ENCODE measurements at regions not wholly inside any gene's neighbourhood (a gene's known extent, or its start where the extent isn't known, plus 50 kb on each side); places are given as distances from the start of the nearest gene placed in this dataset.

DNA sequence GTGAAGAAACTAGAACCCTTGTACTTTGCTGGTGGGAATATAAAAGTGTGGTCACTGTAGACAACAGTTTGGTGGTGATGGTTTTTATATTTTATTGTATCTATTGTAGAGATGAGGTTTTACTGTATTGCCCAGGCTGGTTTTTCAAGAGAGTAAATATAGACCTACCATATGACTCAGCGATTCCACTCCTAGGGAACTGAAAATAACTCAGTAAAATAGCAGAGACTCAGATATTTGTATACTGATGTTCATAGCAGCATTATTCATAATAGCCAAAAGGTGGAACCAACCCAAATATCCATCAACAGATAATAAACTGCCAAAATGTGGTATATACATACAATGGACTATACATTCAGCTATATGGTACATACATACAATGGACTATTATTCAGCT is 68.8 kb upstream of the IL12A start:
- Histone ChIP-seq H3K9me3 (no peaks in the 10 kb centered on the region), H3K4me1 (peaks cover 0 to 13% (median 0%) of the 10 kb centered on the region in 9 donors), H3K4me3 (no peak overlapping the region), H3K36me3 (no peaks in the 10 kb centered on the region), H3K27me3 (no peaks in the 10 kb centered on the region), H3K27ac (no peak overlapping the region)
- no peak for DNase-seq
- WGBS, 2 donors, result 58 to 65% methylated on average over 1 of the region's 1 CpG
- peak in 5 of 8 donors; percentile 34 to 74 (median 70) for ATAC-seq
- TF ChIP-seq, protein P1, sequence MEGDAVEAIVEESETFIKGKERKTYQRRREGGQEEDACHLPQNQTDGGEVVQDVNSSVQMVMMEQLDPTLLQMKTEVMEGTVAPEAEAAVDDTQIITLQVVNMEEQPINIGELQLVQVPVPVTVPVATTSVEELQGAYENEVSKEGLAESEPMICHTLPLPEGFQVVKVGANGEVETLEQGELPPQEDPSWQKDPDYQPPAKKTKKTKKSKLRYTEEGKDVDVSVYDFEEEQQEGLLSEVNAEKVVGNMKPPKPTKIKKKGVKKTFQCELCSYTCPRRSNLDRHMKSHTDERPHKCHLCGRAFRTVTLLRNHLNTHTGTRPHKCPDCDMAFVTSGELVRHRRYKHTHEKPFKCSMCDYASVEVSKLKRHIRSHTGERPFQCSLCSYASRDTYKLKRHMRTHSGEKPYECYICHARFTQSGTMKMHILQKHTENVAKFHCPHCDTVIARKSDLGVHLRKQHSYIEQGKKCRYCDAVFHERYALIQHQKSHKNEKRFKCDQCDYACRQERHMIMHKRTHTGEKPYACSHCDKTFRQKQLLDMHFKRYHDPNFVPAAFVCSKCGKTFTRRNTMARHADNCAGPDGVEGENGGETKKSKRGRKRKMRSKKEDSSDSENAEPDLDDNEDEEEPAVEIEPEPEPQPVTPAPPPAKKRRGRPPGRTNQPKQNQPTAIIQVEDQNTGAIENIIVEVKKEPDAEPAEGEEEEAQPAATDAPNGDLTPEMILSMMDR (IDR thresholded peaks at IDR 0.05), result no peak
- intact Hi-C loops (cut with DNase I), result no loop called here

DNA sequence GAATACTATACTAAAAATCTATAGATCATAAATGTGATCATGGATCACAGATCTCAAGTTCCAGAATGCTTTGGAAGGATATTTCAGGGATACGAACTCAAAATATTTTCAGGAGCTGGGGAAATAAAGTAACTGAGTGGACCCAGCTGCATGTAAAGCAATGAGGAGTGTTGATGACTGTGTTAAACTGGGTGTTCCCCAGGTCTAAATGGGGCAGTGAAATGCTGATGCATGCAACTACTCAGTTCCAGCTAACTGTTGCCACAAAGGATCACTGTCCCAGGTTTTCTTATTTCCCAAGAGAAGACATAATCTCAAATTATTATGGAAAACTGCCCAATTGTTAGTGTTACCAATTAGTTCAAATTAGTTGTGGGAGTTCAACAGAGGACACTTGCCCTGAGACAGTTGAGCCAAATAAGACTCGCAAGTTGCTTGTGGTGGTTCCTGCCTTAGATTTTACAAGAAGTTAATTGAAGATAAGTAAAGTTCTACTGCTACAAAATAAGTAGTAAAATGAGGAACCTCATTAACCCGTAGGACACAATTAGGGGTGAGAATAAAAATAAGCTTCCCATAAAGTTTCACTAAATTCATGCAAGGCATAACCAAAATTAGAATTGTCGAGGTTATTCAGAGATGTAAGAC is 66.3 kb upstream of the IL12A start:
- H3K36me3 ChIP-seq, result no peaks in the 10 kb centered on the region
- no peak for DNase-seq
- no peaks in the 10 kb centered on the region for H3K9me3 ChIP-seq
- H3K27me3 ChIP-seq, result no peaks in the 10 kb centered on the region
- peaks cover 0 to 13% (median 0%) of the 10 kb centered on the region in 9 donors for H3K4me1 ChIP-seq
- no peak overlapping the region for H3K27ac ChIP-seq
- WGBS, 2 donors, result 88 to 90% methylated on average over 4 of the region's 4 CpGs
- no peak for ATAC-seq
- no peak overlapping the region for H3K4me3 ChIP-seq
- TF ChIP-seq, protein P1 (IDR thresholded peaks at IDR 0.05), result no peak
- intact Hi-C loops (cut with DNase I), result no loop called here

DNA sequence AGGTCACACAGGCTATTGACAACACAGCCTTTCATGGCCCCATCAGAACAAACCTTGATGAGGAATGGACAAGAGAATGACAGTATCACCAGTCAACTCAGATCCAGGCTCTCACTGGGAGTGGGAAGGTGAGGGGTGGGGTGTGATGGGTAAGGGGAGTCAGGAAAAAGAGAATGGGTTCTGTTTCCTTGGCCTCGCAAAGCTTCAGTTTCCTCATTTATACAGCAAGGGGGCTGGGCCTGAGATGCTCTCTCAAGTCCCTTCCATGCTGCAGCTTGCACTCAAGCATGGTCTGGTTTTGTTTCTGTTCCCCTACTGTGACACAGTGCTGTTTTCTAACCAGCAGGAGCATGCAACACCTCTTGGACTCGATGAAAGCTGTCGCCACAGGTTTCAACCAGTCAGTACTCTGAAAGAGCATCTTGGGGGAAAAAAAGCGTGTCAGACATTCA is 65.7 kb upstream of the IL12A start:
- no peaks in the 10 kb centered on the region for H3K27me3 ChIP-seq
- H3K27ac ChIP-seq, result no peak overlapping the region
- H3K4me1 ChIP-seq, result peaks cover 0 to 17% (median 0%) of the 10 kb centered on the region in 9 donors
- H3K9me3 ChIP-seq, result no peaks in the 10 kb centered on the region
- H3K4me3 ChIP-seq, result no peak overlapping the region
- DNase-seq (no peak), ATAC-seq (no peak)
- no peaks in the 10 kb centered on the region for H3K36me3 ChIP-seq
- intact Hi-C loops (cut with DNase I), result no loop called here
- TF ChIP-seq, protein P1 (IDR thresholded peaks at IDR 0.05), result no peak
- 77 to 84% methylated on average over 4 of the region's 4 CpGs for WGBS, 2 donors

DNA sequence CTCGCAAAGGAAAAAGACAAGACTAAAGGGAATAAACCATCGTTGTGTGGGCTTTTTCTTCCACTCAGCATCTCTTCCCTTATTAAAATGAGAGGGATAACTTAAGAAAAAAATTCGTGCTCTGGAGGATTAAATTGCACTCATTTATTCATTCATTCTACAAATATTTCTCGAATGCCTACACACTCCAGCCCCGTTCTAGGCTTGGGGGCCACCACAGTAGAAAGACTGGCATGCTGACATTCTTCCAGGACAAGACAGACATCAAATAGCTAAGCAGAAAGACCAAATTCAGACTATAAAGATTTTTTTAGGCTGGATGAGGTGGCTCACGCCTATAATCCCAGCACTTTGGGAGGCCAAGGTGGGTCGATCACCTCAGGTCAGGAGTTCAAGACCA is 65.3 kb upstream of the IL12A start:
- TF ChIP-seq, protein P1 (IDR thresholded peaks at IDR 0.05), result no peak
- H3K36me3 ChIP-seq, result no peaks in the 10 kb centered on the region
- WGBS, 2 donors, result 91% methylated on average over 7 of the region's 7 CpGs
- peaks cover 0 to 22% (median 0%) of the 10 kb centered on the region in 9 donors for H3K4me1 ChIP-seq
- ATAC-seq (no peak), DNase-seq (no peak)
- H3K9me3 ChIP-seq, result no peaks in the 10 kb centered on the region
- H3K27me3 ChIP-seq, result no peaks in the 10 kb centered on the region
- no peak overlapping the region for H3K27ac ChIP-seq
- H3K4me3 ChIP-seq, result no peak overlapping the region
- intact Hi-C loops (cut with DNase I), result no loop called here
